ENCODE measurements at regions not wholly inside any gene's neighbourhood (a gene's known extent, or its start where the extent isn't known, plus 50 kb on each side); places are given as distances from the start of the nearest gene placed in this dataset.
"Not testable (repeated sequence)": the region's sequence is repeated elsewhere in the genome, so short reads cannot be mapped to it uniquely, and the experiment has no call there.

DNA sequence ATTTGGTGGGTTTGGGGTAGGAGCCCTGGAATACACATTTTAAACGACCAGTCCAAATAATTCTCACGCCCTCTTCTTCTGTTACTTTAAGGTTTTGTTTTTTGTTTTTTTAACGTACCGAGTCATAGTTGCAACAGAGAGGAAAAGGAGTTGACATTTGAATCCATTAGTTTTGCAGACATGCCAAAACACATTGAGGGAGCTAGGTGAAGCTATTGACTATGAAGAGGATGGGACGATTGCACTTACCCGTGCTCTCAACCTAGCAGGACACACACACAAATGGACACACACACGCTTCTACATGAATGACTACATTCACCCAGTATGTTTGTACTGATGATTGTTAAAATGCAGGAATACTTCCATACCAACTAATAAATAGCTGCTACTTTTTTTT is 54.3 kb upstream of the CIT start:
- no peak for DNase-seq

DNA sequence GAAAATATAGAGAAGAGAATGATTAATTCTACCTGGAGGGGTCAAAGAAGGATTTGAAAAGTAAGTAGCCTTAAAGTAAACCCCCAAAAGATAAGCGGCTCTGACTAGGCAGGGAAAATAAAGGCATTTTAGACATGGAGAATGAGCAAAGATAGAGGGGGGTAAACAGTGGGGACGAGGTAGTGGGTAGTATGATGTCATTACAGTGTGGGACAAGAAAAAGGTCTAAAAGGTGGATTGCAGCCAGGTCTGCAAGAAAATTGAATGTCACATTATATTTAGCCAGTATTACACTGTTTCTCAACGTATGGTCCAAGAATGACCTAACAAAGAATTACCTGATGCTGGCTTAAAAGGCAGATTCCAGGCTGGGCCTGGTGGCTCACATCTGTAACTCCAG is 55.8 kb upstream of the CIT start:
- DNase-seq: no peak

DNA sequence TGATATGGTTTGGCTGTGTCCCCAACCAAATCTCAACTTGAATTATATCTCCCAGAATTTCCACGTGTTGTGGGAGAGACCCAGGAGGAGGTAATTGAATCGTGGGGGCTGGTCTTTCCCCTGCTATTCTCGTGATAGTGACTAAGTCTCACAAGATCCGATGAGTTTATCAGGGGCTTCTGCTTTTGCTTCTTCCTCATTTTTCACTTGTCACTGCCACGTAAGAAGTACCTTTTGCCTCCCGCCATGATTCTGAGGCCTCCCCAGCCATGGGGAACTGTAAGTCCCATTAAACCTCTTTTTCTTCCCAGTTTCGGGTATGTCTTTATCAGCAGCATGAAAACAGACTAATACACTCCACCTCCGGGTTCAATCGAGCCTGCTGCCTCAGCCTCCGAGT is 54.3 kb upstream of the BICDL1 start:
- not testable (repeated sequence) for DNase-seq

GRCh38 chr12:119936705-119937311 is 52.2 kb upstream of the BICDL1 start:
- no peak for DNase-seq

GRCh38 chr12:119938049-119938667 is 50.9 kb upstream of the BICDL1 start:
- DNase-seq: peak; percentile 39

Data from NCI-H2227 treated with DMSO at 0.1 percent for 48 hours (cell line).